SK-N-SH treated with all-trans-retinoic acid at 6 μM for 48 hours (cell line): ENCODE measurements at regions not wholly inside any gene's neighbourhood (a gene's known extent, or its start where the extent isn't known, plus 50 kb on each side); places are given as distances from the start of the nearest gene placed in this dataset.

Experiments
- ISL1 ChIP-seq: fragments of 250-450 bp; sonication (Bioruptor Pico); IDR thresholded peaks from 2 replicates; pipeline ENCODE4 v2.1.2; 2022; ENCODE audit warnings: mild to moderate bottlenecking, moderate library complexity
- POU6F1 ChIP-seq: fragments of 250-450 bp; sonication (Bioruptor Pico); IDR thresholded peaks from 2 replicates; pipeline ENCODE4 v1.8.0; 2021; ENCODE audit warnings: low read depth, mild to moderate bottlenecking, moderate library complexity, borderline replicate concordance
- RARB ChIP-seq: fragments of 250-450 bp; sonication (Bioruptor Pico); IDR thresholded peaks from 2 replicates; pipeline ENCODE4 v1.8.0; 2021; ENCODE audit warnings: mild to moderate bottlenecking, moderate library complexity
- TOX ChIP-seq: fragments of 250-450 bp; sonication (Bioruptor Pico); IDR thresholded peaks from 2 replicates; pipeline ENCODE4 v1.8.0; 2021; ENCODE audit warnings: mild to moderate bottlenecking, moderate library complexity, borderline replicate concordance
- ZFP3 ChIP-seq: fragments of 250-450 bp; sonication (Bioruptor Pico); IDR thresholded peaks from 2 replicates; pipeline ENCODE4 v1.5.0; 2020; ENCODE audit warnings: mild to moderate bottlenecking, moderate library complexity
- ZFP30 ChIP-seq: fragments of 450-650 bp; formaldehyde crosslinking; IDR thresholded peaks from 2 replicates; pipeline ENCODE4 v1.5.0; 2022; ENCODE audit warnings: mild to moderate bottlenecking, moderate library complexity
- ZNF565 ChIP-seq: fragments of 450-650 bp; formaldehyde crosslinking; conservative IDR thresholded peaks from 2 replicates; pipeline ENCODE4 v1.5.0; 2020; ENCODE audit warnings: low read depth, mild to moderate bottlenecking, moderate library complexity
- ZNF70 ChIP-seq: fragments of 450-650 bp; formaldehyde crosslinking; IDR thresholded peaks from 2 replicates; pipeline ENCODE4 v1.5.0; 2020; ENCODE audit warnings: mild to moderate bottlenecking, moderate library complexity
- ZNF8 ChIP-seq: fragments of 450-650 bp; formaldehyde crosslinking; IDR thresholded peaks from 2 replicates; pipeline ENCODE4 v1.5.0; 2020; ENCODE audit warnings: mild to moderate bottlenecking, moderate library complexity
- TF ChIP-seq, protein P1 (sequence below): fragments of 250-450 bp; sonication (Bioruptor Pico); IDR thresholded peaks from 2 replicates; pipeline ENCODE4 v1.5.1; 2020; ENCODE audit warnings: low read depth, mild to moderate bottlenecking, moderate library complexity
- TF ChIP-seq, protein P2 (sequence below): fragments of 250-450 bp; sonication (Bioruptor Pico); IDR thresholded peaks from 2 replicates; pipeline ENCODE4 v1.8.0; 2020; ENCODE audit warnings: mild to moderate bottlenecking, moderate library complexity, borderline replicate concordance

- no peak for TF ChIP-seq ISL1 (CRISPR knock-in tag)
- TF ChIP-seq, protein P1, sequence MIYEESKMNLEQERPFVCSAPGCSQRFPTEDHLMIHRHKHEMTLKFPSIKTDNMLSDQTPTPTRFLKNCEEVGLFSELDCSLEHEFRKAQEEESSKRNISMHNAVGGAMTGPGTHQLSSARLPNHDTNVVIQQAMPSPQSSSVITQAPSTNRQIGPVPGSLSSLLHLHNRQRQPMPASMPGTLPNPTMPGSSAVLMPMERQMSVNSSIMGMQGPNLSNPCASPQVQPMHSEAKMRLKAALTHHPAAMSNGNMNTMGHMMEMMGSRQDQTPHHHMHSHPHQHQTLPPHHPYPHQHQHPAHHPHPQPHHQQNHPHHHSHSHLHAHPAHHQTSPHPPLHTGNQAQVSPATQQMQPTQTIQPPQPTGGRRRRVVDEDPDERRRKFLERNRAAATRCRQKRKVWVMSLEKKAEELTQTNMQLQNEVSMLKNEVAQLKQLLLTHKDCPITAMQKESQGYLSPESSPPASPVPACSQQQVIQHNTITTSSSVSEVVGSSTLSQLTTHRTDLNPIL (CRISPR knock-in tag) = no peak
- no peak for TF ChIP-seq RARB (CRISPR knock-in tag)
- TF ChIP-seq, protein P2, sequence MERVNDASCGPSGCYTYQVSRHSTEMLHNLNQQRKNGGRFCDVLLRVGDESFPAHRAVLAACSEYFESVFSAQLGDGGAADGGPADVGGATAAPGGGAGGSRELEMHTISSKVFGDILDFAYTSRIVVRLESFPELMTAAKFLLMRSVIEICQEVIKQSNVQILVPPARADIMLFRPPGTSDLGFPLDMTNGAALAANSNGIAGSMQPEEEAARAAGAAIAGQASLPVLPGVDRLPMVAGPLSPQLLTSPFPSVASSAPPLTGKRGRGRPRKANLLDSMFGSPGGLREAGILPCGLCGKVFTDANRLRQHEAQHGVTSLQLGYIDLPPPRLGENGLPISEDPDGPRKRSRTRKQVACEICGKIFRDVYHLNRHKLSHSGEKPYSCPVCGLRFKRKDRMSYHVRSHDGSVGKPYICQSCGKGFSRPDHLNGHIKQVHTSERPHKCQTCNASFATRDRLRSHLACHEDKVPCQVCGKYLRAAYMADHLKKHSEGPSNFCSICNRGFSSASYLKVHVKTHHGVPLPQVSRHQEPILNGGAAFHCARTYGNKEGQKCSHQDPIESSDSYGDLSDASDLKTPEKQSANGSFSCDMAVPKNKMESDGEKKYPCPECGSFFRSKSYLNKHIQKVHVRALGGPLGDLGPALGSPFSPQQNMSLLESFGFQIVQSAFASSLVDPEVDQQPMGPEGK (CRISPR knock-in tag) = no peak
- TF ChIP-seq ZFP30 = no peak
- TF ChIP-seq POU6F1 = no peak
- TF ChIP-seq ZFP3 (CRISPR knock-in tag) = no peak
- TF ChIP-seq ZNF8 = no peak
- TF ChIP-seq ZNF565 = no peak
- no peak for TF ChIP-seq TOX (CRISPR knock-in tag)
- no peak for TF ChIP-seq ZNF70 (CRISPR knock-in tag)
Observed at GRCh38 chr15:22239806-22240180, 159.5 kb downstream of the OR4M2 start.
